Vagina (tissue), 2 donors: ENCODE measurements at regions not wholly inside any gene's neighbourhood (a gene's known extent, or its start where the extent isn't known, plus 50 kb on each side); places are given as distances from the start of the nearest gene placed in this dataset.

Experiments used
- DNase-seq, 2 donors: peaks; one replicate each; pipeline ENCODE4 v3.0.0-alpha.2; 2017; ENCODE audit errors: extremely low spot score in 2 of 2
- H3K27ac ChIP-seq: fragments of 200-600 bp; sonication (generic); one replicate; pipeline ENCODE4 v1.5.1; 2019
- H3K27me3 ChIP-seq: fragments of 200-600 bp; sonication (generic); one replicate; pipeline ENCODE4 v1.5.1; 2019
- H3K36me3 ChIP-seq, 2 donors: fragments of 200-600 bp; sonication (generic); one replicate each; pipeline ENCODE4 v1.5.1; 2017 to 2019
- H3K4me1 ChIP-seq: fragments of 200-600 bp; sonication (generic); one replicate; pipeline ENCODE4 v1.5.1; 2019
- H3K4me3 ChIP-seq, 2 donors: fragments of 200-600 bp; sonication (generic); 1 replicate in 1 of 2; 2 replicates in 1 of 2; pipeline ENCODE4 v1.5.1; 2016 to 2019
- H3K9me3 ChIP-seq: fragments of 200-600 bp; sonication (generic); one replicate; pipeline ENCODE4 v1.5.1; 2019
- CTCF ChIP-seq, 3 experiments: fragments of 450-650 bp in 2 of 3; fragments of 200-600 bp in 1 of 3; sonication (generic) in 1 of 3; IDR thresholded peaks; one replicate each; pipeline ENCODE4 v1.5.1; 2017 to 2019; ENCODE audit warnings: antibody characterized with exemption in 3 of 3, mild to moderate bottlenecking in 2 of 3, moderate library complexity in 2 of 3
- POLR2A ChIP-seq, 2 donors: fragments of 450-650 bp; IDR thresholded peaks; one replicate each; pipeline ENCODE4 v1.6.1; 2017; ENCODE audit warnings: antibody characterized with exemption in 2 of 2, mild to moderate bottlenecking in 2 of 2, moderate library complexity in 2 of 2
- POLR2AphosphoS5 ChIP-seq, 2 donors: sonication (generic); formaldehyde crosslinking; IDR thresholded peaks; one replicate each; pipeline ENCODE4 v1.9.0; 2017; ENCODE audit warnings: antibody characterized with exemption in 2 of 2, mild to moderate bottlenecking in 2 of 2, low read depth in 1 of 2; ENCODE audit not compliant: insufficient read depth in 1 of 2
- intact Hi-C: fragments of 100-400 bp; cut with DNase I; formaldehyde crosslinking; loops from one replicate; pipeline ENCODE4 v1.15.1; 2023

GRCh38 chr13:40013554-40013953 lies 358.1 kb downstream of the COG6 start:
- Histone ChIP-seq H3K9me3 (no peaks in the 10 kb centered on the region), H3K36me3 (no peaks in the 10 kb centered on the region), H3K27ac (no peak overlapping the region), H3K4me1 (no peaks in the 10 kb centered on the region), H3K4me3 (no peak overlapping the region), H3K27me3 (no peaks in the 10 kb centered on the region)
- intact Hi-C loops, result no loop called here
- DNase-seq, result no peak
- no peak for TF ChIP-seq POLR2A (IDR thresholded peaks at IDR 0.05)
- TF ChIP-seq POLR2AphosphoS5 (IDR thresholded peaks at IDR 0.05; ENCODE audit: insufficient read depth in 1 of 2, low read depth in 1 of 2), result no peak
- TF ChIP-seq CTCF (IDR thresholded peaks at IDR 0.05), result no peak

- DNase-seq, result no peak
- Histone ChIP-seq H3K27me3 (no peaks in the 10 kb centered on the region), H3K4me3 (no peak overlapping the region), H3K4me1 (no peaks in the 10 kb centered on the region), H3K27ac (no peak overlapping the region), H3K9me3 (no peaks in the 10 kb centered on the region), H3K36me3 (no peaks in the 10 kb centered on the region)
- no peak for TF ChIP-seq POLR2AphosphoS5 (IDR thresholded peaks at IDR 0.05; ENCODE audit: insufficient read depth in 1 of 2, low read depth in 1 of 2)
- no peak for TF ChIP-seq POLR2A (IDR thresholded peaks at IDR 0.05)
- no peak for TF ChIP-seq CTCF (IDR thresholded peaks at IDR 0.05)
- intact Hi-C loops, result no loop called here
These were observed 361.6 kb downstream of the COG6 start for GRCh38 chr13:40016953-40017660.

GRCh38 chr13:40017662-40018262 lies 362.3 kb downstream of the COG6 start:
- H3K4me1 ChIP-seq, result no peaks in the 10 kb centered on the region
- intact Hi-C loops, result no loop called here
- H3K36me3 ChIP-seq, result no peaks in the 10 kb centered on the region
- TF ChIP-seq CTCF (IDR thresholded peaks at IDR 0.05) (no peak), POLR2A (IDR thresholded peaks at IDR 0.05) (no peak)
- H3K4me3 ChIP-seq, result no peak overlapping the region
- H3K27ac ChIP-seq, result no peak overlapping the region
- H3K9me3 ChIP-seq, result no peaks in the 10 kb centered on the region
- no peak for DNase-seq
- H3K27me3 ChIP-seq, result no peaks in the 10 kb centered on the region

GRCh38 chr13:40023595-40024203 lies 368.2 kb downstream of the COG6 start:
- Histone ChIP-seq H3K9me3 (no peaks in the 10 kb centered on the region), H3K4me3 (no peak overlapping the region), H3K4me1 (no peaks in the 10 kb centered on the region), H3K36me3 (no peaks in the 10 kb centered on the region), H3K27ac (no peak overlapping the region), H3K27me3 (no peaks in the 10 kb centered on the region)
- TF ChIP-seq CTCF (IDR thresholded peaks at IDR 0.05) (no peak), POLR2AphosphoS5 (IDR thresholded peaks at IDR 0.05; ENCODE audit: insufficient read depth in 1 of 2, low read depth in 1 of 2) (no peak), POLR2A (IDR thresholded peaks at IDR 0.05) (no peak)
- intact Hi-C loops, result no loop called here
- no peak for DNase-seq
